Right cardiac atrium (tissue), 5 donors: ENCODE measurements at regions not wholly inside any gene's neighbourhood (a gene's known extent, or its start where the extent isn't known, plus 50 kb on each side); places are given as distances from the start of the nearest gene placed in this dataset.

Experiments used
- ATAC-seq, 2 donors: fragments of 200-7000 bp; cut with Tn5 transposase; one replicate each; pipeline versions ENCODE4 v1.8.0 to v1.9.1; 2020; ENCODE audit warnings: moderate library complexity in 2 of 2, mild to moderate bottlenecking in 1 of 2
- DNase-seq, 3 donors: peaks; one replicate each; pipeline ENCODE4 v3.0.0-alpha.2; 2020
- H3K27ac ChIP-seq: one replicate; pipeline ENCODE4 v1.5.1; 2013; ENCODE audit warnings: mild to moderate bottlenecking, low read length, control low read depth, moderate library complexity
- H3K27me3 ChIP-seq: one replicate; pipeline ENCODE4 v1.6.1; 2013; ENCODE audit not compliant: control insufficient read depth, insufficient read depth
- H3K4me1 ChIP-seq: one replicate; pipeline ENCODE4 v1.6.1; 2013; ENCODE audit warnings: low read length; ENCODE audit not compliant: control insufficient read depth, insufficient read depth
- H3K4me3 ChIP-seq: one replicate; pipeline ENCODE4 v1.5.1; 2013; ENCODE audit warnings: low read length, control low read depth
- H3K9me3 ChIP-seq: one replicate; pipeline ENCODE4 v1.6.1; 2013; ENCODE audit warnings: low read length; ENCODE audit not compliant: control insufficient read depth
- WGBS: extraction: QIAGEN DNeasy Blood & Tissue Kit; methylation state at CpG from one replicate; pipeline ENCODE4 v1.1.7; 2013; 5-methylcytosine and 5-hydroxymethylcytosine counted together
- intact Hi-C, 4 donors: fragments of 100-400 bp; cut with DNase I; formaldehyde crosslinking; loops; one replicate each; pipeline versions ENCODE4 v1.11.0 to v1.14.0; 2022 to 2023
- donor health status: healthy with polysubstance abuse.
- donor health status: DM: no; HTN: yes; CAD: no.
- donor health status: DM: no; HTN: no; CAD: no.
- donor health status: DM: no; HTN: yes; CAD: no; lungs with severe emphysema.
- donor health status: DM: yes; HTN: yes; CAD: no.

DNA sequence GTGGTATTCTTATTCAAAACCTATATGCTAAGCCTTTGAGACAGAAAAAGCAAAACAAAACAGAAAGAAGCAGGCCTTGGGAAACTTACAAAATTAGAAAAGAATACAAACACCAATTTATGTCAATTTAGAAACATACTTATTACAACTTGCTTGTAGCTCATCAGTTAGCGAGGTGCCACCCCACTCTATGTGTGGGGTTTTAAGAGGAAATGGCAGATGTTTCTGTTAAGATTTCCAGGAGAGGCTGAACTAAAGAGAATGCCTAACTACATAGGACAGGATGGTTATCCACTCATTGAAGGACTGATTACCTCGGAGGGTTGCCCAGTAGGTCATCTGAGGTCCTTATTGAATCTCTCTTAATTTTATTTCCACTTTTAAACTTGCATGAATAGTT, 302.0 kb downstream of the ETS1 start:
- intact Hi-C loops: loop anchor here in 2 of 4 donors (10.0 kb wide), 2 partner anchors 101 to 559 kb away; no protein-coding TSS in a partner anchor

DNA sequence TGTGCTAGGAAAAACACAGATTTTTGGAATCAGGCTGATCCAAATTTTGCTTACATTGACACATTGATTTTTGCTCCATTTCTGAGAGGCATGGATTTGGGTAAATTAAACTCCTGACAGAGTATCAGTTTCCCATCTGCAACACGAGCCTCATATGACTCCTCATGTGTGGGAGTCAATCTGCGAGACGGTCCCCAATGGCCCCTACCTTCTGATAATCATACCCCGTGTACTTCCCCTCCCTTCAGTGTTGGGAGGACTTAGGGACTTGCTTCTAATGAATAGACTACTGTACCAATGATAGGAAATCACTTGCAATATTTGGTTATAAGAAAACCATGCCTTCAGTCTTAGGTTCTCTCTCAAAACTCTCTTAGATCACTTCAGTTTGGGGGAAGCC, 302.7 kb downstream of the ETS1 start:
- Histone ChIP-seq H3K9me3 (no peaks in the 10 kb centered on the region), H3K4me1 (no peaks in the 10 kb centered on the region), H3K4me3 (no peak overlapping the region), H3K27me3 (no peaks in the 10 kb centered on the region), H3K27ac (no peak overlapping the region)
- DNase-seq (no peak), ATAC-seq (no peak)
- WGBS: 76% methylated on average over 4 of the region's 4 CpGs
- intact Hi-C loops: loop anchor here in 2 of 4 donors (10.0 kb wide), 2 partner anchors 100 to 560 kb away; no protein-coding TSS in a partner anchor

More for the DNA sequence above, 302.0 kb downstream of the ETS1 start:
- H3K9me3 ChIP-seq: no peaks in the 10 kb centered on the region
- no peak overlapping the region for H3K27ac ChIP-seq
- H3K4me1 ChIP-seq: no peaks in the 10 kb centered on the region
- ATAC-seq (no peak), DNase-seq (no peak)
- WGBS: 70% methylated on average over 2 of the region's 2 CpGs
- no peak overlapping the region for H3K4me3 ChIP-seq
- no peaks in the 10 kb centered on the region for H3K27me3 ChIP-seq

GRCh38 chr11:128283451-128283850, 303.9 kb downstream of the ETS1 start:
- no peak for DNase-seq
- 62% methylated on average over 1 of the region's 1 CpG for WGBS
- intact Hi-C loops: loop anchor here in 2 of 4 donors (10.0 kb wide), 2 partner anchors 99 to 561 kb away; no protein-coding TSS in a partner anchor
- Histone ChIP-seq H3K27ac (no peak overlapping the region), H3K4me3 (no peak overlapping the region), H3K9me3 (no peaks in the 10 kb centered on the region), H3K4me1 (no peaks in the 10 kb centered on the region), H3K27me3 (no peaks in the 10 kb centered on the region)
- ATAC-seq: no peak

- H3K27ac ChIP-seq: no peak overlapping the region
- ATAC-seq (no peak), DNase-seq (no peak)
- WGBS: 96% methylated on average over 7 of the region's 7 CpGs
- H3K9me3 ChIP-seq: no peaks in the 10 kb centered on the region
- intact Hi-C loops: loop anchor here in 2 of 4 donors (10.0 kb wide), 2 partner anchors 97 to 563 kb away; no protein-coding TSS in a partner anchor
- H3K4me1 ChIP-seq: no peaks in the 10 kb centered on the region
- no peaks in the 10 kb centered on the region for H3K27me3 ChIP-seq
- H3K4me3 ChIP-seq: no peak overlapping the region
These were observed 305.3 kb downstream of the ETS1 start for GRCh38 chr11:128282053-128282452.

DNA sequence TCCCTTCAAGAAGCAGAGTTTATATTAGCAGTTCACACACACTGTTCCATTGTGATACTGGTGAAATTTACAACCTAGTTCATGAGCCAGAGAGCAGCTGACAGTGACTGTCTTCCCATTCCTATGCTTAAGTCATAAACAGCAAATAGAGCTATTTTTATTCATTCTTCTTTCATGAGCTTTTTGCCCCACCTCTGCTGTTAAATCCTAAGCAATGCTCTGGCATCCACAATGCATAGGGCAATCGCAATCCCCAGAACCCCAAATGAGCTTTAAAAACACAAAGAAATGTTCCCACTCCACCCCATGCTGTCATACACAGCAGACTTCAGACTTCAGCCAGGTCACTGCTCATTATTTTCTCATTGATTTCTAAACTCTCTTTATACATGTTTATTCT, 307.5 kb downstream of the ETS1 start:
- ATAC-seq (no peak), DNase-seq (no peak)
- Histone ChIP-seq H3K27me3 (no peaks in the 10 kb centered on the region), H3K27ac (no peak overlapping the region), H3K4me3 (no peak overlapping the region), H3K9me3 (no peaks in the 10 kb centered on the region), H3K4me1 (no peaks in the 10 kb centered on the region)
- 81% methylated on average over 1 of the region's 1 CpG for WGBS
- intact Hi-C loops: loop anchor here in 2 of 4 donors (10.0 kb wide), 2 partner anchors 95 to 565 kb away; no protein-coding TSS in a partner anchor

DNA sequence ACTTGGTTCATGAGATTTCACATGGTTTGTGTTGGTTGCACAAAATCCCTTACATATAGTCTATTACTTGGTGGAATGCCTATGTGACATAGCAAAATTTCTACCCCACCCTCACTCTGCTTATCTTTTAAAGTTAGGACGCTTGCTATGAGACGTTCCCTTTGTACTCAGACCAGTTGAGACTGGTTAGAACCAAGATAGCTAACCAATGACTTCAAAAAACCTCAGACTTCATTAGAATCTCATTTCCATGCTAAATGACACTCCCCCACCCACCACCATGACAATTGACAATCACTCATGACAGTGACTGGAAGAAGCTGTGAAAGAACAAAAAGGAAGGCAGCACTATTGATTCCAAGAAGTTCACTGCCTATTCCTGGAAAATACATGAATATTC, 313.6 kb downstream of the ETS1 start:
- Histone ChIP-seq H3K27me3 (no peaks in the 10 kb centered on the region), H3K4me1 (no peaks in the 10 kb centered on the region), H3K4me3 (no peak overlapping the region), H3K27ac (no peak overlapping the region), H3K9me3 (no peaks in the 10 kb centered on the region)
- ATAC-seq (no peak), DNase-seq (no peak)
- WGBS: 86% methylated on average over 2 of the region's 2 CpGs
- intact Hi-C loops: no loop called here

- Histone ChIP-seq H3K9me3 (no peaks in the 10 kb centered on the region), H3K4me1 (no peaks in the 10 kb centered on the region), H3K27me3 (no peaks in the 10 kb centered on the region), H3K4me3 (no peak overlapping the region), H3K27ac (no peak overlapping the region)
- intact Hi-C loops: no loop called here
- ATAC-seq (no peak), DNase-seq (no peak)
- WGBS: 63% methylated on average over 1 of the region's 1 CpG
These were observed 316.0 kb downstream of the ETS1 start for GRCh38 chr11:128271401-128271800.

GRCh38 chr11:128269466-128269865, 317.9 kb downstream of the ETS1 start:
- intact Hi-C loops: no loop called here
- ATAC-seq: no peak
- no peak for DNase-seq
- no peaks in the 10 kb centered on the region for H3K4me1 ChIP-seq
- no peaks in the 10 kb centered on the region for H3K27me3 ChIP-seq
- 97% methylated on average over 1 of the region's 1 CpG for WGBS
- H3K27ac ChIP-seq: no peak overlapping the region
- H3K4me3 ChIP-seq: no peak overlapping the region
- H3K9me3 ChIP-seq: no peaks in the 10 kb centered on the region

DNA sequence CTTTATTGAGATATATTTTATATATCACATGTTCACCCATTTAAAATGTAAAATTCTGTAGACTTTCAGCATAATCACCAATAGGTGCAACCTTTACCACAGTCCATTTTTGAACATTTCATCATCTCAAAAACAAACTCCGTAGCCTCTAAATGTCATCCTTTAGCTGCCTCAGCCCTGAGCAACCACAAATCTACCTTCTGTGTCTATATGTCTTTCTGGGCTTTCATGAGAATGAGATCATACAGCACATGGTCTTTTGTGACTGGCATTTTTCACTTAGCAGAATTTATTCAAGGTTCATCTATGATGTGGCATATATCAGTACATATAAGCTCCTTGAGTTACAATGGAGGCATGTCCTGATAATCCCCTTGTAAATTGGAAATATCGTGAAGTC, 320.5 kb downstream of the ETS1 start:
- intact Hi-C loops: no loop called here
- DNase-seq (no peak), ATAC-seq (no peak)
- Histone ChIP-seq H3K27me3 (no peaks in the 10 kb centered on the region), H3K27ac (no peak overlapping the region), H3K4me1 (no peaks in the 10 kb centered on the region), H3K9me3 (no peaks in the 10 kb centered on the region), H3K4me3 (no peak overlapping the region)
- 95% methylated on average over 2 of the region's 2 CpGs for WGBS

- WGBS: 74% methylated on average over 12 of the region's 12 CpGs
- DNase-seq (no peak), ATAC-seq (no peak)
- Histone ChIP-seq H3K4me1 (no peaks in the 10 kb centered on the region), H3K4me3 (no peak overlapping the region), H3K27ac (no peak overlapping the region), H3K9me3 (no peaks in the 10 kb centered on the region), H3K27me3 (no peaks in the 10 kb centered on the region)
- intact Hi-C loops: no loop called here
These were observed 324.7 kb downstream of the ETS1 start for GRCh38 chr11:128262463-128263345.

GRCh38 chr11:128261011-128261421, 326.3 kb downstream of the ETS1 start:
- WGBS: 70% methylated on average over 6 of the region's 6 CpGs
- Histone ChIP-seq H3K4me3 (no peak overlapping the region), H3K27me3 (no peaks in the 10 kb centered on the region), H3K9me3 (no peaks in the 10 kb centered on the region), H3K27ac (no peak overlapping the region), H3K4me1 (no peaks in the 10 kb centered on the region)
- ATAC-seq (no peak), DNase-seq (no peak)
- intact Hi-C loops: no loop called here
